ENCODE measurements at regions not wholly inside any gene's neighbourhood (a gene's known extent, or its start where the extent isn't known, plus 50 kb on each side); places are given as distances from the start of the nearest gene placed in this dataset.
"Not testable (repeated sequence)": the region's sequence is repeated elsewhere in the genome, so short reads cannot be mapped to it uniquely, and the experiment has no call there.

- DNase-seq (ENCODE audit: low spot score), result no peak
These were observed 127.2 kb upstream of the SLIT2 start for GRCh38 chr4:20124317-20125026.

GRCh38 chr4:20122198-20122988 lies 129.3 kb upstream of the SLIT2 start:
- no peak for DNase-seq (ENCODE audit: low spot score)

GRCh38 chr4:20119141-20119540 lies 132.6 kb upstream of the SLIT2 start:
- DNase-seq (ENCODE audit: low spot score), result no peak

GRCh38 chr4:20109391-20109790 lies 142.3 kb upstream of the SLIT2 start:
- DNase-seq (ENCODE audit: low spot score), result no peak

GRCh38 chr4:20106921-20107320 lies 144.8 kb upstream of the SLIT2 start:
- no peak for DNase-seq (ENCODE audit: low spot score)

GRCh38 chr4:20101831-20102230 lies 149.9 kb upstream of the SLIT2 start:
- DNase-seq (ENCODE audit: low spot score), result no peak

GRCh38 chr4:20096911-20097310 lies 154.8 kb upstream of the SLIT2 start:
- no peak for DNase-seq (ENCODE audit: low spot score)

- DNase-seq (ENCODE audit: low spot score), result no peak
These were observed 155.7 kb upstream of the SLIT2 start for GRCh38 chr4:20095805-20096541.

- DNase-seq (ENCODE audit: low spot score), result no peak
These were observed 159.9 kb upstream of the SLIT2 start for GRCh38 chr4:20091781-20092180.

- DNase-seq (ENCODE audit: low spot score), result no peak
These were observed 164.2 kb upstream of the SLIT2 start for GRCh38 chr4:20087522-20087911.

- no peak for DNase-seq (ENCODE audit: low spot score)
These were observed 164.7 kb upstream of the SLIT2 start for GRCh38 chr4:20086799-20087521.

- peak; percentile 3 for DNase-seq (ENCODE audit: low spot score)
These were observed 165.5 kb upstream of the SLIT2 start for GRCh38 chr4:20086067-20086798.

- DNase-seq (ENCODE audit: low spot score), result no peak
These were observed 166.1 kb upstream of the SLIT2 start for GRCh38 chr4:20085653-20086052.

- no peak for DNase-seq (ENCODE audit: low spot score)
These were observed 166.5 kb upstream of the SLIT2 start for GRCh38 chr4:20085156-20085555.

- DNase-seq (ENCODE audit: low spot score), result no peak
These were observed 167.2 kb upstream of the SLIT2 start for GRCh38 chr4:20084488-20084887.

- DNase-seq (ENCODE audit: low spot score), result no peak
These were observed 173.1 kb upstream of the SLIT2 start for GRCh38 chr4:20078644-20079043.

- no peak for DNase-seq (ENCODE audit: low spot score)
These were observed 176.3 kb upstream of the SLIT2 start for GRCh38 chr4:20075248-20075871.

- no peak for DNase-seq (ENCODE audit: low spot score)
These were observed 177.3 kb upstream of the SLIT2 start for GRCh38 chr4:20074450-20074849.

GRCh38 chr4:20065952-20066351 lies 185.8 kb upstream of the SLIT2 start:
- DNase-seq (ENCODE audit: low spot score), result no peak

GRCh38 chr4:20062857-20063256 lies 188.8 kb upstream of the SLIT2 start:
- DNase-seq (ENCODE audit: low spot score), result not testable (repeated sequence)

GRCh38 chr4:20062054-20062453 lies 189.7 kb upstream of the SLIT2 start:
- DNase-seq (ENCODE audit: low spot score), result no peak
